Mammary epithelial cell (primary cell): ENCODE measurements at regions not wholly inside any gene's neighbourhood (a gene's known extent, or its start where the extent isn't known, plus 50 kb on each side); places are given as distances from the start of the nearest gene placed in this dataset.

Experiments used
- CTCF ChIP-seq, 2 donors: IDR thresholded peaks in 1 of 2; conservative IDR thresholded peaks in 1 of 2; 2 replicates each; pipeline ENCODE4 v1.5.1; 2011 to 2012; ENCODE audit warnings: inconsistent platforms in 2 of 2, low read length in 2 of 2, mild to moderate bottlenecking in 2 of 2, control low read depth in 1 of 2, low read depth in 1 of 2; ENCODE audit not compliant: insufficient read depth in 1 of 2; ENCODE audit errors: extremely low read depth in 1 of 2
- EZH2 ChIP-seq: IDR thresholded peaks from 2 replicates; pipeline ENCODE4 v1.6.1; 2012; ENCODE audit warnings: low read length, inconsistent platforms, borderline replicate concordance

DNA sequence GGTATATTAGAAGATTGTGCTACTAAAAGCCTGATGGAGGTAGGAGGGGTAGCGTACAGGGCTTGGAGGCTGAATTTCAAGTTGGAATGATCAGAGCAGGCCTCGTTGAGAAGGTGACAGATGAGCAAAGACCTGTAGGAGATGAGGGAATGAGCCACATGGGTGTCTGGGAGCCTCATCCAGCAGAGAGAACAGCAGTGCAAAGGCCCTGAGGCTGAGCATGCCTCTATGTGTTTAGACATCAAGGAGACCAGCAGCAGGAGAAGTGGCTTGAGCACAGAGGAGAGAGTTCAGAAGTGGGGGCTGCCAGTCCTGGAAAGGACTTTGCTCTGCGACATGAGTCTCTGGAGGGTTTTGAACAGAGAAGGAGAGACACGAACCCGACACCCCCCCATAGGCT lies 111.7 kb downstream of the TMEM130 start:
- no peak for TF ChIP-seq CTCF (conservative IDR thresholded peaks at IDR 0.05 in 1 of 2, IDR thresholded peaks at IDR 0.05 in 1 of 2; ENCODE audit: extremely low read depth in 1 of 2, insufficient read depth in 1 of 2, low read depth in 1 of 2, low read length in 2 of 2)
- no peak for TF ChIP-seq EZH2
